NB4 (cell line): ENCODE measurements at regions not wholly inside any gene's neighbourhood (a gene's known extent, or its start where the extent isn't known, plus 50 kb on each side); places are given as distances from the start of the nearest gene placed in this dataset.

Experiments
- CTCF ChIP-seq: IDR thresholded peaks from one replicate; pipeline ENCODE4 v1.5.1; 2012; ENCODE audit warnings: low read depth, low read length
- POLR2A ChIP-seq: IDR thresholded peaks from 2 replicates; pipeline ENCODE4 v1.6.1; 2011; ENCODE audit warnings: mild to moderate bottlenecking; ENCODE audit not compliant: insufficient read length; ENCODE audit errors: extremely low read depth

DNA sequence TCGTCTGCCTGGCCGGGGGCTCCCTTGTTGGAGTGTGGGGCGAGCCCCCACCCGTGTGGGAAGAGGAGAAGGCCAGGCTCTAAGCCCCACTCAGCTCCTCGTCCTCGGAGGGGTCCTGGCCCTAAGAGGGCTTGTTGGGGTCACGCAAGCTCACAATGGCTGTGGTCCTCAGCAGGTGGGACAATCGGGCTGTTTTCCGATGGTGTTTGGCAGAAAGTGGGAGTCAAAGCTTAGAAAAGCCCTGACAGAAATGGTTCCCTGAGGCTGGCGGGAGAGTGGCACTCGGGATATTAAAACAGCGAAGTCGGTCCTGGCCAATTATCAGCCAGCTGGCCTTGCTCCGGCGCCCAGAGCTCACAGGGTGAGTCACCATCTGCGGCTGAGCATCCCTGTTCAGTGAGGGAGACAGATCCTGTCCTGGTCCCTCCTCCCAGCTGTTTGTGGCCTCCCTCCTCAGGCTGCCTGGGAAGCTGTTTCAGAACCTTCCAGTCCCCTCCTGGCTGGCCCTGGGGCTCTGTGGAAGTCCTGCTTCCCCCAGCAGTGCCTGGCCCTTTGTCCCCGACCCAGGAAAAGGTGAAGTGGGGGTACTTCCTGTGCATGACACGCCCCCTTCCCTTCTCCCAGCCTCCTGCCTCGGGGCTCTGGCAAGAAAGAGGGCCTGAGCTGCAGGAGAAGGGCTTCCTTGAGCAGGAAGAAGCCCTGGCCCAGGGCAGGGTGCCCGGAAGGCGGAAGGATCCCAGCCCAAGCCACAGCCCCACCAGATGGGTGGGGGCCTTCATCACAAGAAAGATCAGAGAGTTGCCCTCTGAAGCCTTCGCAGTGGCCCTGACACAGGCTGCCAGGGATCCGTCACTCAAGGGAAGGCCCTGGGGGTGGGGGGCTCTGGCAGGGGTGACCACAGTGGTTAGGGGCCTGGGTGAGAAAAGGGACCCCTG, 53.6 kb upstream of the BHLHE23 start:
- no peak for TF ChIP-seq CTCF
- TF ChIP-seq POLR2A: no peak
